SK-N-SH treated with all-trans-retinoic acid at 6 μM for 48 hours (cell line): ENCODE measurements at regions not wholly inside any gene's neighbourhood (a gene's known extent, or its start where the extent isn't known, plus 50 kb on each side); places are given as distances from the start of the nearest gene placed in this dataset.

ENCODE experiments used
- BACH2 ChIP-seq: fragments of 250-450 bp; sonication (Bioruptor Pico); IDR thresholded peaks from 2 replicates; pipeline ENCODE4 v1.9.0; 2021; ENCODE audit warnings: mild to moderate bottlenecking, borderline replicate concordance
- CSDC2 ChIP-seq: fragments of 250-450 bp; sonication (Bioruptor Pico); IDR thresholded peaks from 2 replicates; pipeline ENCODE4 v1.5.0; 2020; ENCODE audit warnings: mild to moderate bottlenecking, moderate library complexity
- GLIS3 ChIP-seq: fragments of 250-450 bp; sonication (Bioruptor Pico); IDR thresholded peaks from 2 replicates; pipeline ENCODE4 v1.5.0; 2020; ENCODE audit warnings: mild to moderate bottlenecking, moderate library complexity
- PPARA ChIP-seq: fragments of 250-450 bp; sonication (Bioruptor Pico); IDR thresholded peaks from 2 replicates; pipeline ENCODE4 v1.5.0; 2020; ENCODE audit warnings: mild to moderate bottlenecking, borderline replicate concordance
- SNAI2 ChIP-seq: fragments of 250-450 bp; sonication (Bioruptor Pico); IDR thresholded peaks from 2 replicates; pipeline ENCODE4 v1.5.0; 2020; ENCODE audit warnings: mild to moderate bottlenecking, moderate library complexity
- TOX ChIP-seq: fragments of 250-450 bp; sonication (Bioruptor Pico); IDR thresholded peaks from 2 replicates; pipeline ENCODE4 v1.8.0; 2021; ENCODE audit warnings: mild to moderate bottlenecking, moderate library complexity, borderline replicate concordance
- ZFP3 ChIP-seq: fragments of 250-450 bp; sonication (Bioruptor Pico); IDR thresholded peaks from 2 replicates; pipeline ENCODE4 v1.5.0; 2020; ENCODE audit warnings: mild to moderate bottlenecking, moderate library complexity
- ZNF565 ChIP-seq: fragments of 450-650 bp; formaldehyde crosslinking; conservative IDR thresholded peaks from 2 replicates; pipeline ENCODE4 v1.5.0; 2020; ENCODE audit warnings: low read depth, mild to moderate bottlenecking, moderate library complexity
- ZNF70 ChIP-seq: fragments of 450-650 bp; formaldehyde crosslinking; IDR thresholded peaks from 2 replicates; pipeline ENCODE4 v1.5.0; 2020; ENCODE audit warnings: mild to moderate bottlenecking, moderate library complexity

- TF ChIP-seq TOX (no peak), ZNF565 (CRISPR knock-in tag) (no peak), GLIS3 (CRISPR knock-in tag) (no peak), PPARA (CRISPR knock-in tag) (no peak), CSDC2 (CRISPR knock-in tag) (no peak), ZFP3 (CRISPR knock-in tag) (no peak), ZNF70 (CRISPR knock-in tag) (no peak), BACH2 (CRISPR knock-in tag) (no peak), SNAI2 (no peak)
Measured at GRCh38 chr10:88126699-88127098, 263.3 kb downstream of the PTEN start.
